H1 (cell line): ENCODE measurements at regions not wholly inside any gene's neighbourhood (a gene's known extent, or its start where the extent isn't known, plus 50 kb on each side); places are given as distances from the start of the nearest gene placed in this dataset.

Experiments
- CTCF ChIA-PET: fragments of 300-600 bp; sonication (Branson Sonifier 250); formaldehyde crosslinking; loops from one replicate; lab custom pipeline; 2021; ENCODE audit not compliant: partially characterized antibody; lab: Charles Lee
- POLR2A ChIA-PET: fragments of 300-600 bp; sonication (Branson Sonifier 250); formaldehyde crosslinking; loops from one replicate; lab custom pipeline; 2021; ENCODE audit warnings: inconsistent platforms; ENCODE audit not compliant: partially characterized antibody; lab: Charles Lee
- DNase-seq, 2 experiments: peaks; one replicate each; pipeline versions ENCODE4 v3.0.0 to v3.0.0-alpha.2; 2010 to 2022; ENCODE audit warnings: low spot score in 2 of 2, low read depth in 1 of 2, mixed read lengths in 1 of 2
- FAIRE-seq: peaks from 2 replicates; lab custom pipeline; 2011; peaks lifted over from hg19 to GRCh38; lab: Jason Lieb, UNC
- H2AFZ ChIP-seq: 2 replicates; pipeline ENCODE4 v1.8.1; 2012; ENCODE audit warnings: low read length, inconsistent platforms
- H2AK5ac ChIP-seq: 2 replicates; pipeline ENCODE4 v1.6.1; 2013; ENCODE audit warnings: low read depth, low read length
- H2BK120ac ChIP-seq: replicated peaks from 2 replicates; pipeline ENCODE3; 2013; ENCODE audit warnings: low read depth, low read length, inconsistent platforms
- H2BK12ac ChIP-seq: 2 replicates; pipeline ENCODE4 v1.6.1; 2013; ENCODE audit warnings: low read depth, low read length
- H2BK15ac ChIP-seq: 2 replicates; pipeline ENCODE4 v1.6.1; 2013; ENCODE audit warnings: low read length
- H2BK20ac ChIP-seq: 2 replicates; pipeline ENCODE4 v1.6.1; 2013; ENCODE audit warnings: low read length
- H2BK5ac ChIP-seq: 2 replicates; pipeline ENCODE4 v1.6.1; 2013; ENCODE audit warnings: low read depth, low read length
- H3K14ac ChIP-seq: 2 replicates; pipeline ENCODE4 v1.6.1; 2013; ENCODE audit warnings: inconsistent platforms; ENCODE audit not compliant: insufficient read length
- H3K18ac ChIP-seq: 2 replicates; pipeline ENCODE4 v1.6.1; 2013; ENCODE audit warnings: low read length; ENCODE audit errors: extremely low read depth
- H3K23ac ChIP-seq: 2 replicates; pipeline ENCODE4 v1.6.1; 2013; ENCODE audit warnings: inconsistent platforms; ENCODE audit not compliant: insufficient read length
- H3K23me2 ChIP-seq: 2 replicates; pipeline ENCODE4 v1.6.1; 2013; ENCODE audit warnings: low read depth, low read length
- H3K27ac ChIP-seq: 2 replicates; pipeline ENCODE4 v1.6.1; 2011; ENCODE audit warnings: low read depth, low read length, inconsistent platforms
- H3K27me3 ChIP-seq, 4 experiments: replicated peaks in 1 of 4; 1 replicate in 1 of 4; 2 replicates in 3 of 4; pipeline versions ENCODE4 v1.6.1 to v1.8.1; 2011 to 2013; ENCODE audit warnings: low read length in 3 of 4, mild to moderate bottlenecking in 3 of 4, inconsistent platforms in 2 of 4, mixed read lengths in 2 of 4, moderate library complexity in 1 of 4; ENCODE audit not compliant: control insufficient read depth in 3 of 4, insufficient read depth in 3 of 4; ENCODE audit errors: extremely low read depth in 1 of 4
- H3K36me3 ChIP-seq, 4 experiments: 2 replicates each; pipeline versions ENCODE4 v1.6.1 to v1.8.1; 2011 to 2013; ENCODE audit warnings: mild to moderate bottlenecking in 4 of 4, low read length in 3 of 4, moderate library complexity in 2 of 4, control low read depth in 1 of 4, inconsistent platforms in 1 of 4; ENCODE audit not compliant: insufficient read depth in 4 of 4, control insufficient read depth in 2 of 4
- H3K4ac ChIP-seq: replicated peaks from 2 replicates; pipeline ENCODE3; 2013; ENCODE audit warnings: low read length, low read depth, mixed read lengths, inconsistent platforms; ENCODE audit not compliant: insufficient read length
- H3K4me1 ChIP-seq, 4 experiments: replicated peaks in 1 of 4; 1 replicate in 1 of 4; 2 replicates in 3 of 4; pipeline versions ENCODE4 v1.6.1 to v1.8.1; 2011 to 2013; ENCODE audit warnings: low read length in 3 of 4, inconsistent platforms in 2 of 4, mixed read lengths in 1 of 4; ENCODE audit not compliant: insufficient read depth in 4 of 4, control insufficient read depth in 3 of 4
- H3K4me2 ChIP-seq, 2 experiments: 2 replicates each; pipeline versions ENCODE4 v1.6.1 to v1.8.1; 2011 to 2013; ENCODE audit warnings: low read depth in 2 of 2, low read length in 2 of 2, control low read depth in 1 of 2, inconsistent platforms in 1 of 2, mild to moderate bottlenecking in 1 of 2; ENCODE audit not compliant: insufficient read depth in 1 of 2
- H3K4me3 ChIP-seq, 4 experiments: fragments of 200-600, 300-600 bp in 1 of 4; sonication (generic), shearing (Covaris generic), sonication (Bioruptor Twin) in 1 of 4; 2 replicates each; pipeline versions ENCODE4 v1.5.1 to v1.8.1; 2011 to 2016; ENCODE audit warnings: low read length in 4 of 4, low read depth in 3 of 4, control low read depth in 2 of 4, inconsistent platforms in 2 of 4, mild to moderate bottlenecking in 2 of 4, mixed read lengths in 1 of 4, moderate library complexity in 1 of 4; ENCODE audit not compliant: insufficient read depth in 2 of 4; ENCODE audit errors: extremely low read depth in 1 of 4
- H3K56ac ChIP-seq: replicated peaks from 2 replicates; pipeline ENCODE3; 2013; ENCODE audit warnings: low read depth, mild to moderate bottlenecking, mixed read lengths, low read length, inconsistent platforms; ENCODE audit not compliant: insufficient read length
- H3K79me1 ChIP-seq: 2 replicates; pipeline ENCODE4 v1.6.1; 2013; ENCODE audit warnings: low read depth, low read length, control low read depth
- H3K79me2 ChIP-seq, 2 experiments: 2 replicates each; pipeline versions ENCODE4 v1.6.1 to v1.8.1; 2012 to 2013; ENCODE audit warnings: low read length in 2 of 2, mild to moderate bottlenecking in 2 of 2, inconsistent platforms in 1 of 2; ENCODE audit not compliant: insufficient read depth in 2 of 2, control insufficient read depth in 1 of 2
- H3K9ac ChIP-seq, 4 experiments: replicated peaks in 1 of 4; 1 replicate in 1 of 4; 2 replicates in 3 of 4; pipeline versions ENCODE4 v1.6.1 to v1.8.1; 2011 to 2013; ENCODE audit warnings: low read depth in 3 of 4, low read length in 3 of 4, control low read depth in 2 of 4, mild to moderate bottlenecking in 2 of 4, moderate library complexity in 2 of 4, inconsistent platforms in 1 of 4; ENCODE audit errors: extremely low read depth in 1 of 4
- H3K9me3 ChIP-seq, 2 experiments: 2 replicates each; pipeline versions ENCODE4 v1.6.1 to v1.8.1; 2012 to 2013; ENCODE audit warnings: mild to moderate bottlenecking in 2 of 2, moderate library complexity in 2 of 2, control low read depth in 1 of 2, inconsistent platforms in 1 of 2, low read depth in 1 of 2, low read length in 1 of 2, mixed read lengths in 1 of 2; ENCODE audit not compliant: insufficient read depth in 2 of 2
- H4K20me1 ChIP-seq, 2 experiments: replicated peaks in 1 of 2; 2 replicates each; pipeline versions ENCODE3 to v1.8.1; 2011 to 2013; ENCODE audit warnings: inconsistent platforms in 2 of 2, low read length in 2 of 2, mild to moderate bottlenecking in 1 of 2; ENCODE audit not compliant: insufficient read depth in 2 of 2, control insufficient read depth in 1 of 2
- H4K5ac ChIP-seq: 2 replicates; pipeline ENCODE4 v1.6.1; 2013; ENCODE audit warnings: low read length, low read depth, mixed read lengths, inconsistent platforms; ENCODE audit not compliant: insufficient read length
- H4K8ac ChIP-seq: 2 replicates; pipeline ENCODE4 v1.8.0; 2013; ENCODE audit warnings: mild to moderate bottlenecking, moderate library complexity, low read length, inconsistent platforms; ENCODE audit not compliant: insufficient read depth; ENCODE audit errors: extremely low read depth
- H4K91ac ChIP-seq: replicated peaks from 2 replicates; pipeline ENCODE3; 2013; ENCODE audit warnings: low read length, mixed read lengths, inconsistent platforms; ENCODE audit not compliant: insufficient read length
- SP4 ChIP-seq: IDR thresholded peaks from 2 replicates; pipeline ENCODE4 v1.6.1; 2012; ENCODE audit warnings: low read length, inconsistent platforms
- WGBS, 2 experiments: shearing (Covaris generic) in 1 of 2; methylation state at CpG; one replicate each; pipeline versions ENCODE4 v1.1.6 to v1.1.7; 2013 to 2015; ENCODE audit warnings: low lambda C conversion rate in 2 of 2, mixed read lengths in 2 of 2, inconsistent platforms in 1 of 2, low coverage in 1 of 2, missing lambda C conversion rate in 1 of 2; ENCODE audit not compliant: insufficient replicate concordance in 2 of 2, insufficient coverage in 1 of 2, insufficient read length in 1 of 2; ENCODE audit errors: extremely low coverage in 1 of 2, missing lambda C conversion rate in 1 of 2; 5-methylcytosine and 5-hydroxymethylcytosine counted together

- Histone ChIP-seq H4K91ac (no peak overlapping the region), H3K4me3 (no peak overlapping the region), H2AK5ac (no peak overlapping the region), H2BK120ac (no peak overlapping the region), H3K79me2 (no peaks in the 10 kb centered on the region), H3K4me2 (no peak overlapping the region), H3K56ac (no peak overlapping the region), H2BK5ac (no peak overlapping the region), H3K23me2 (no peaks in the 10 kb centered on the region), H3K27ac (no peak overlapping the region), H3K79me1 (no peaks in the 10 kb centered on the region), H3K36me3 (no peaks in the 10 kb centered on the region), H3K23ac (no peak overlapping the region), H3K9ac (no peak overlapping the region), H3K27me3 (no peaks in the 10 kb centered on the region), H2BK20ac (no peak overlapping the region), H2AFZ (no peak overlapping the region), H3K14ac (no peak overlapping the region), H4K20me1 (no peaks in the 10 kb centered on the region), H3K18ac (no peak overlapping the region), H4K5ac (no peak overlapping the region), H2BK12ac (no peak overlapping the region), H3K9me3 (peaks cover 9 to 15% of the 10 kb centered on the region in 2 experiments), H3K4me1 (no peaks in the 10 kb centered on the region), H3K4ac (no peak overlapping the region), H4K8ac (no peak overlapping the region), H2BK15ac (no peak overlapping the region)
- DNase-seq (no peak), FAIRE-seq (no peak)
- CTCF ChIA-PET: interaction anchor here (0.6 kb wide), 1 partner anchor 701 kb away, joined by 3 read pairs; no protein-coding TSS in a partner anchor
- no peak for TF ChIP-seq SP4
- POLR2A ChIA-PET: no interaction called here
- 81% methylated on average over 3 of the region's 3 CpGs; no CpG with 5 or more reads in 1 of the 2 experiments for WGBS, 2 experiments
Measured at GRCh38 chr11:97614606-97615005, 1224.8 kb downstream of the JRKL start.
